Loucy (cell line): ENCODE measurements at regions not wholly inside any gene's neighbourhood (a gene's known extent, or its start where the extent isn't known, plus 50 kb on each side); places are given as distances from the start of the nearest gene placed in this dataset.

Source experiments
- H2AFZ ChIP-seq: fragments of 200-600 bp; sonication (generic); 2 replicates; pipeline ENCODE4 v1.6.0; 2016; ENCODE audit warnings: antibody characterized with exemption, mild to moderate bottlenecking, low read length, moderate library complexity
- H3F3A ChIP-seq: fragments of 200-600 bp; 2 replicates; pipeline ENCODE4 v1.6.0; 2016; ENCODE audit warnings: antibody characterized with exemption, low read depth, mild to moderate bottlenecking
- H3K27me3 ChIP-seq: fragments of 200-600 bp; sonication (generic); 2 replicates; pipeline ENCODE4 v1.6.1; 2014; ENCODE audit warnings: low read length, mild to moderate bottlenecking; ENCODE audit not compliant: insufficient read depth, poor library complexity, severe bottlenecking
- H3K36me3 ChIP-seq: fragments of 200-600 bp; sonication (generic); 2 replicates; pipeline ENCODE4 v1.6.1; 2016; ENCODE audit warnings: low read length; ENCODE audit not compliant: insufficient read depth
- H3K4me1 ChIP-seq: fragments of 200-600 bp; sonication (generic); 2 replicates; pipeline ENCODE4 v1.5.1; 2014; ENCODE audit warnings: low read length, mild to moderate bottlenecking; ENCODE audit not compliant: insufficient read depth, poor library complexity, severe bottlenecking
- H3K4me2 ChIP-seq: fragments of 200-600 bp; sonication (generic); 2 replicates; pipeline ENCODE4 v1.6.0; 2014; ENCODE audit warnings: antibody characterized with exemption, low read length, low read depth, mild to moderate bottlenecking; ENCODE audit not compliant: poor library complexity, severe bottlenecking
- H3K4me3 ChIP-seq: fragments of 200-600 bp; sonication (generic); 2 replicates; pipeline ENCODE4 v1.5.1; 2014; ENCODE audit warnings: low read length, mild to moderate bottlenecking, mixed read lengths; ENCODE audit not compliant: poor library complexity, severe bottlenecking
- H3K79me2 ChIP-seq: fragments of 200-600 bp; sonication (generic); 2 replicates; pipeline ENCODE4 v1.6.1; 2014; ENCODE audit warnings: low read length; ENCODE audit not compliant: insufficient read depth
- H3K9ac ChIP-seq: fragments of 200-600 bp; sonication (generic); 2 replicates; pipeline ENCODE4 v1.6.0; 2014; ENCODE audit warnings: mild to moderate bottlenecking, low read depth, low read length, moderate library complexity; ENCODE audit not compliant: poor library complexity, severe bottlenecking
- H3K9me2 ChIP-seq: fragments of 200-600 bp; sonication (generic); replicated peaks from 2 replicates; pipeline ENCODE4 v1.6.1; 2016; ENCODE audit warnings: low read depth, low read length, mixed read lengths
- H3K9me3 ChIP-seq: fragments of 200-600 bp; sonication (generic); 2 replicates; pipeline ENCODE4 v1.6.1; 2014; ENCODE audit warnings: mild to moderate bottlenecking, antibody characterized with exemption, low read length, low read depth; ENCODE audit not compliant: insufficient read depth
- H4K20me1 ChIP-seq: fragments of 200-600 bp; sonication (generic); 2 replicates; pipeline ENCODE4 v1.6.0; 2014; ENCODE audit warnings: antibody characterized with exemption, low read length, mild to moderate bottlenecking; ENCODE audit not compliant: insufficient read depth, poor library complexity, severe bottlenecking
- EZH2phosphoT487 ChIP-seq: fragments of 200-600 bp; IDR thresholded peaks from 2 replicates; pipeline ENCODE4 v1.6.1; 2018; ENCODE audit warnings: antibody characterized with exemption, mild to moderate bottlenecking, moderate library complexity, borderline replicate concordance
- TF ChIP-seq, protein P1 (sequence below): fragments of 200-600 bp; sonication (generic); conservative IDR thresholded peaks from 2 replicates; pipeline ENCODE4 v1.5.1; 2014; ENCODE audit warnings: mild to moderate bottlenecking, antibody characterized with exemption, low read length

DNA sequence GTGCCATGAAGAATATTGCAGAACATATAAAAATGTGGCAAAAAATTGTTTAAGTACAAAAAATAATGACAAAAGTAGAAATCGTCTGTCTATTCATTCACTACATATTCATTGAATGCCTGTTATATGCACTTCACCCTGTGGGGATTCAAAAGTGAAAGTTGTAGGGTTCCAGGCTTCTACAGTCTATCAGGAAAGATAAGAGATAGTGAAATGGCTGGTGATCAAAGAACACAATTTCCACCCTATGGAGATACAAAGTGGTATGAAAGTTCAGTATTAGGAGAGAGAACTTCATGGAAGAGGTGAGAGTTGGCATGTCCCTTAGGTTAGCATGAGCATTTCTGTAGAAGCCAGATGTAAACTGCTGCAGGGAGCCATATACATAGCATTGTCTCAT, 127.0 kb upstream of the PMFBP1 start:
- Histone ChIP-seq H3K9me2 (no peaks in the 10 kb centered on the region), H3K9ac (no peak overlapping the region), H2AFZ (no peak overlapping the region), H3K79me2 (no peaks in the 10 kb centered on the region), H3F3A (no peaks in the 10 kb centered on the region), H4K20me1 (no peaks in the 10 kb centered on the region), H3K4me3 (no peak overlapping the region), H3K36me3 (no peaks in the 10 kb centered on the region), H3K4me2 (no peak overlapping the region), H3K9me3 (no peaks in the 10 kb centered on the region), H3K27me3 (no peaks in the 10 kb centered on the region), H3K4me1 (no peaks in the 10 kb centered on the region)
- no peak for TF ChIP-seq EZH2phosphoT487
- TF ChIP-seq, protein P1, sequence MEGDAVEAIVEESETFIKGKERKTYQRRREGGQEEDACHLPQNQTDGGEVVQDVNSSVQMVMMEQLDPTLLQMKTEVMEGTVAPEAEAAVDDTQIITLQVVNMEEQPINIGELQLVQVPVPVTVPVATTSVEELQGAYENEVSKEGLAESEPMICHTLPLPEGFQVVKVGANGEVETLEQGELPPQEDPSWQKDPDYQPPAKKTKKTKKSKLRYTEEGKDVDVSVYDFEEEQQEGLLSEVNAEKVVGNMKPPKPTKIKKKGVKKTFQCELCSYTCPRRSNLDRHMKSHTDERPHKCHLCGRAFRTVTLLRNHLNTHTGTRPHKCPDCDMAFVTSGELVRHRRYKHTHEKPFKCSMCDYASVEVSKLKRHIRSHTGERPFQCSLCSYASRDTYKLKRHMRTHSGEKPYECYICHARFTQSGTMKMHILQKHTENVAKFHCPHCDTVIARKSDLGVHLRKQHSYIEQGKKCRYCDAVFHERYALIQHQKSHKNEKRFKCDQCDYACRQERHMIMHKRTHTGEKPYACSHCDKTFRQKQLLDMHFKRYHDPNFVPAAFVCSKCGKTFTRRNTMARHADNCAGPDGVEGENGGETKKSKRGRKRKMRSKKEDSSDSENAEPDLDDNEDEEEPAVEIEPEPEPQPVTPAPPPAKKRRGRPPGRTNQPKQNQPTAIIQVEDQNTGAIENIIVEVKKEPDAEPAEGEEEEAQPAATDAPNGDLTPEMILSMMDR, result no peak

DNA sequence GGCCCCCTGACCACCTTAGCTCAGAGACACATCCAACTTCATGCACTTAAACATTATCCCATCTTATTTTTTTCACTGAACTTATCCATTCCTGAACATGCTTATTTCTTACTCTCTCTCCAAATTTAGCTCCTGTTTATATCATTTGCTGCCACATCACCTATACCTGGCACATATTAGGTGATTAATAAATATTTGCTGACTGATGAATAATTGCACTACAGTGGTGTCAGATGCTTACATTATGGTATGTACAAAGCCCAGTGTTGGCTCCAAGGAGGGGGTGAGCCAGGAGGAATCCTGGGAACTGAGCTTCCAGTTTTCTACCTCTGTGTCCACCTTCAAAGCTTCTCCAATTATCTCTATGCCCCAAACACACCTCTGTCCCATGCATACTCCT, 124.0 kb upstream of the PMFBP1 start:
- Histone ChIP-seq H3K9ac (no peak overlapping the region), H3F3A (no peaks in the 10 kb centered on the region), H3K9me3 (no peaks in the 10 kb centered on the region), H3K27me3 (no peaks in the 10 kb centered on the region), H3K36me3 (no peaks in the 10 kb centered on the region), H3K4me2 (no peak overlapping the region), H3K4me3 (no peak overlapping the region), H4K20me1 (no peaks in the 10 kb centered on the region), H3K79me2 (no peaks in the 10 kb centered on the region), H3K4me1 (no peaks in the 10 kb centered on the region), H2AFZ (no peak overlapping the region), H3K9me2 (no peaks in the 10 kb centered on the region)
- TF ChIP-seq EZH2phosphoT487, result no peak
- TF ChIP-seq, protein P1, result no peak

DNA sequence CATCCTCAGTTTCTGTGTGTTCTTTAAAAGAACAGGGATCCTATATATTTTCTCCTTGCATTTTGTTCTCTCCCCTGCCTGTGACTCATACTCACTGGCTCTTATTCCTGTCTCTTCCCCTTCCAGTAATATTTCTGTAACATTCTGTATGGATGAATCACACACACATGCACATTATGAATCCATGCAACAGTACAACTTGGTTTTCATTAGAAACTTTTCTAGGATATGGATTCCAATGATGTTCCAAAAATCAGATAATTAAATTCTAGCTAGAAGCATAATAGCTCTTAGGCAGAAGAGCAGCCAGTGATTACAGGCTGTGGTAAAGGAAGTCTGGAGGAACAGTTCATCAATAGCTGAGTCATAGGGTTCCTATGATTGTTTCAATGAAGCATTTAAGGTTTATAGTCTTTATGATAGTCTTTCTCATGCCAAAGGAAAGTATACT, 119.6 kb upstream of the PMFBP1 start:
- H3K27me3 ChIP-seq, result no peaks in the 10 kb centered on the region
- H3K9ac ChIP-seq, result no peak overlapping the region
- no peak overlapping the region for H2AFZ ChIP-seq
- H3F3A ChIP-seq, result no peaks in the 10 kb centered on the region
- TF ChIP-seq, protein P1, result no peak
- TF ChIP-seq EZH2phosphoT487, result no peak
- H3K4me3 ChIP-seq, result no peak overlapping the region
- no peaks in the 10 kb centered on the region for H3K36me3 ChIP-seq
- no peak overlapping the region for H3K4me2 ChIP-seq
- H4K20me1 ChIP-seq, result no peaks in the 10 kb centered on the region
- no peaks in the 10 kb centered on the region for H3K79me2 ChIP-seq
- no peaks in the 10 kb centered on the region for H3K9me3 ChIP-seq
- no peaks in the 10 kb centered on the region for H3K4me1 ChIP-seq
- H3K9me2 ChIP-seq, result no peaks in the 10 kb centered on the region
